Gastroesophageal sphincter (tissue), 4 donors: ENCODE measurements at regions not wholly inside any gene's neighbourhood (a gene's known extent, or its start where the extent isn't known, plus 50 kb on each side); places are given as distances from the start of the nearest gene placed in this dataset.

ENCODE experiments used
- ATAC-seq: fragments of 150-250 bp; one replicate; pipeline ENCODE4 v1.9.1; 2016; ENCODE audit warnings: mild to moderate bottlenecking, moderate library complexity
- H3K27ac ChIP-seq, 4 donors: fragments of 200-600 bp; sonication (generic) in 3 of 4; 1 replicate in 3 of 4; 2 replicates in 1 of 4; pipeline ENCODE4 v1.5.1; 2016 to 2019
- H3K27me3 ChIP-seq: fragments of 200-600 bp; sonication (generic); one replicate; pipeline ENCODE4 v1.5.1; 2019
- H3K36me3 ChIP-seq, 2 donors: fragments of 200-600 bp; sonication (generic); one replicate each; pipeline ENCODE4 v1.5.1; 2019; ENCODE audit warnings: control low read depth in 1 of 2
- H3K4me1 ChIP-seq, 3 donors: fragments of 200-600 bp; sonication (generic); 1 replicate in 2 of 3; 2 replicates in 1 of 3; pipeline ENCODE4 v1.5.1; 2016 to 2019; ENCODE audit warnings: control low read depth in 2 of 3
- H3K4me3 ChIP-seq, 2 donors: fragments of 200-600 bp; sonication (generic); one replicate each; pipeline ENCODE4 v1.5.1; 2019; ENCODE audit warnings: mild to moderate bottlenecking in 1 of 2, moderate library complexity in 1 of 2
- H3K9me3 ChIP-seq, 3 donors: fragments of 200-600 bp; sonication (generic); one replicate each; pipeline ENCODE4 v1.5.1; 2017 to 2019; ENCODE audit warnings: control low read depth in 2 of 3
- CTCF ChIP-seq, 4 experiments: fragments of 200-600 bp in 2 of 4; fragments of 450-650 bp in 2 of 4; sonication (generic) in 1 of 4; IDR thresholded peaks; one replicate each; pipeline ENCODE4 v1.5.1; 2017 to 2019; ENCODE audit warnings: antibody characterized with exemption in 4 of 4, mild to moderate bottlenecking in 2 of 4, moderate library complexity in 2 of 4
- EP300 ChIP-seq: sonication (generic); formaldehyde crosslinking; IDR thresholded peaks from one replicate; pipeline ENCODE4 v1.6.1; 2017; ENCODE audit warnings: antibody characterized with exemption, mild to moderate bottlenecking
- POLR2A ChIP-seq, 2 donors: fragments of 450-650 bp; IDR thresholded peaks; one replicate each; pipeline ENCODE4 v1.6.1; 2017; ENCODE audit warnings: antibody characterized with exemption in 2 of 2, mild to moderate bottlenecking in 2 of 2, moderate library complexity in 1 of 2
- POLR2AphosphoS5 ChIP-seq: sonication (generic); formaldehyde crosslinking; IDR thresholded peaks from one replicate; pipeline ENCODE4 v1.6.1; 2017; ENCODE audit warnings: antibody characterized with exemption
- whole genome bisulfite sequencing, 2 donors: methylation state at CpG; one replicate each; pipeline ENCODE4 v1.1.5; 2018; ENCODE audit warnings: low coverage in 1 of 2; 5-methylcytosine and 5-hydroxymethylcytosine counted together

DNA sequence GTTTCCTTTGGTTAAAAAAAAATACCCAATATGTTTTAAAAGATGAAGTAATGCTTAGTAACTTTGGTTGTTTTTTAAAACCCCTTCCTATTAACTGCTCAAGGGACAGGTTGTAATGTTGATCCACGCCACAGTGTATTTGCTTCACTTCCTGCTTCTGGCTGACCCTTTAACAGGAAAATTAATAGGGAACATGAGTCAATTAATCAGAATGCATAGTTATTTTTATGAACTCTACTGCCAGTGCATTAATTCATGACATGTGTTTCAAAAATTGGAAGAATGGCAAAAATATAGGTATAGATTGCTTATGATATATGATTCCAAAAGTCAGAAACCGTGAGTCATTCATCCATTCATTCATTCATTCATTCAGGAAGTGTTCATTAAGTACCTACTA, 204.8 kb downstream of the SETD4 start:
- TF ChIP-seq CTCF (IDR thresholded peaks at IDR 0.05) (no peak), POLR2A (IDR thresholded peaks at IDR 0.05) (no peak), EP300 (no peak), POLR2AphosphoS5 (no peak)

DNA sequence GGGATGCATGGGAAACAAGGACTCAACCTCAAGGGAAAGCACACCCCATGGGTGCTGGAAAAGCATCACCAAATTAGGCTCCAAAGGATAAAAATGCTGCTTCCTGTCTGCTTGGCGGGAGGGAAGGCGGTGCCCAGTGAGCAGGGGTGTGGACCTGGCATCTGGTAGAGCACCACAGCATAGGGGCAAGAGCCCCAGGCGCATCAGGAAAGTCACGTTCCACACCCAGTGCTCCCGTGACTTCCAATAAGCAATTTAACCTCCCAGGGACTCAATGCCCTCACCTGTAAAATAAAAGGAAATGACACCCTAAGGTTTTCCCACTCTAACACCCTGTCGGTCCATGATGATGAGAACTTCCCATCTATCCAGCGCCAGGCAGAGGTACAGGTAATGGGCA, 206.0 kb downstream of the SETD4 start:
- 100% methylated on average over 2 of the region's 7 CpGs; no CpG with 5 or more reads in 1 of the 2 donors for WGBS, 2 donors
- ATAC-seq = no peak
- peaks cover 0 to 22% (median 0%) of the 10 kb centered on the region in 3 donors for H3K4me1 ChIP-seq

More for the DNA sequence above, 204.8 kb downstream of the SETD4 start:
- Histone ChIP-seq H3K9me3 (no peaks in the 10 kb centered on the region), H3K27ac (no peak overlapping the region), H3K27me3 (peaks cover 31% of the 10 kb centered on the region), H3K4me3 (no peak overlapping the region), H3K36me3 (no peaks in the 10 kb centered on the region), H3K4me1 (peaks cover 0 to 21% (median 0%) of the 10 kb centered on the region in 3 donors)
- WGBS, 2 donors = 54 to 57% methylated on average over 1 to 2 of the region's 2 CpGs
- ATAC-seq = no peak

DNA sequence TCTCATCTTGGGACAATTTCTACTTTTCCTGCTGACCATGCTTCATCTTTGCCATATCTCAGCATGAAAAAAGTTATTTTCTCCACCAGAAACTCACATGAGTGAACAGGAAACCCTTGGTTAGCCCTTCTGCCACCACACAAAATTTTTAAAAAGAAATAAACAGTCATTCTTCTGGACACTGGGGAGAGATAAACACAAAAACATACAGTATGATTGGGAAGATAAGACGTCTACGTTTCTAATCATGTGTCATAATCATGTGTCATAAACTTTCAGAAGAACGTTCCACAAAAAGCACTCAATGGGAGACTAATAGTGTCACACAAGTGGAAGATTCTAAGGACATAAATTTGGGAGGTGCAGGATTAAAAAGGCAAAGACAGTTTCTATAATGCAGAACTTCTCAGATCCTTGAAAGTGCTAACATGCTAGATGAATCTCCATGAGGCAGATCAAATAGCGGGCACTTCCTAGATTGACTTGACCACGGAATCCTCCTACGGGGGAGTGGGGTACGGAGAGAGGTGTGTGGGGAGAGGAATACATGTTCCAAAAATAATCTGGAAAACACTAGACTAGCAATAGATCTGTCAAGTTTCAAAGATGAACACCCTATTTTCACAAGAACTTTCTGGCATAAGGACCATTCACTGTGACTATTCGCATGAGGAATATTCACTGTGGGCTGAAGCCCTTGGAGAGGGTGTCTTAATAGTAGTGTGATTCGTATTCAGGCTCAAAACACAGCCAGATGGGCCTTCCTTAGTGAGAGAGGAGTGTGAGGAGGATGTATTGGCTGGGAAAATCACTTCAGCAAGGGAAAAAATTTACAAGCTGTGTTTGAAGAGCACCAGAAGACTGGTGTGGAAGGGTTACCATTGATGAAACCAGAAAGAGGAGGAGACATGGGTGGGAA, 206.7 kb downstream of the SETD4 start:
- H3K36me3 ChIP-seq = no peaks in the 10 kb centered on the region
- H3K9me3 ChIP-seq = no peaks in the 10 kb centered on the region
- no peak for TF ChIP-seq EP300
- TF ChIP-seq POLR2AphosphoS5 = no peak
- no peak for TF ChIP-seq POLR2A (IDR thresholded peaks at IDR 0.05)
- TF ChIP-seq CTCF (IDR thresholded peaks at IDR 0.05) = no peak
- ATAC-seq = no peak
- peaks cover 0 to 20% (median 0%) of the 10 kb centered on the region in 3 donors for H3K4me1 ChIP-seq
- H3K4me3 ChIP-seq = no peak overlapping the region
- H3K27me3 ChIP-seq = peaks cover 27% of the 10 kb centered on the region
- H3K27ac ChIP-seq = no peak overlapping the region
- 68% methylated on average over 9 of the region's 9 CpGs for WGBS, 2 donors

More for the DNA sequence above, 206.0 kb downstream of the SETD4 start:
- TF ChIP-seq EP300 (no peak), POLR2A (IDR thresholded peaks at IDR 0.05) (no peak), POLR2AphosphoS5 (no peak), CTCF (IDR thresholded peaks at IDR 0.05) (no peak)
- no peak overlapping the region for H3K27ac ChIP-seq
- H3K4me3 ChIP-seq = no peak overlapping the region
- no peaks in the 10 kb centered on the region for H3K9me3 ChIP-seq
- H3K27me3 ChIP-seq = peaks cover 27% of the 10 kb centered on the region
- no peaks in the 10 kb centered on the region for H3K36me3 ChIP-seq

- H3K27ac ChIP-seq = no peak overlapping the region
- no peak for ATAC-seq
- no peaks in the 10 kb centered on the region for H3K36me3 ChIP-seq
- H3K4me3 ChIP-seq = no peak overlapping the region
- no peaks in the 10 kb centered on the region for H3K9me3 ChIP-seq
- no peak for TF ChIP-seq EP300
- TF ChIP-seq POLR2A (IDR thresholded peaks at IDR 0.05) = no peak
- H3K27me3 ChIP-seq = peaks cover 28% of the 10 kb centered on the region
- H3K4me1 ChIP-seq = peaks cover 0 to 13% (median 0%) of the 10 kb centered on the region in 3 donors
- 35 to 80% methylated on average over 2 of the region's 2 CpGs for WGBS, 2 donors
Measured at GRCh38 chr21:35852820-35853219, 207.5 kb downstream of the SETD4 start.

DNA sequence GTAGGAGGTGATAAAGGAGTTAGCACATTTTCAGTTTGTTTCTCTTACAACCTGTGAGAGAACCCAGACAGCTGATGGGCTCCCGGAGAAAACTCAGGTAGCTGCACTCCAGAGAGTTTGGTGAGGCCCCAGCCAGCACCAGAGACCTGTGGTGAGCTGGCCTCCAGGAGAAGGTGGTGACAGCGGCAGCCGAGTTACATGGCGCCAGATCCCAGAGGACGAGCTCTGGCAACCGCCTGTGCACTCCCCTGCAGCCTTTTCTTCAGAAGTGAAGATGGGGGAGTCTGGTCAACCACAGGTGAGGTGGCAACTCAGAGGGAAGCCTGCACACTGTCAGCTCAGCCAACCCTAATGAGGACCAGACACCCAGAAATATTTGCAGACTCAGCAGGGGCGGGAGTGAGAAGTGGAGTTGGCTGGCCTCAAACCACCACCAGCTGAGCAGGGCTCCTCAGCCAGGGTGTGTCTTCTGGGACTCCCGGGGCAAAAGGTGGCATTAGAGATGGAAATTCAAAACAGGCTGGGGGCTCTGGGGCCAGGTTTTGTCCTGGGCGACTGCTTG, 209.7 kb downstream of the SETD4 start:
- Histone ChIP-seq H3K9me3 (no peaks in the 10 kb centered on the region), H3K4me1 (peaks cover 0 to 12% (median 0%) of the 10 kb centered on the region in 3 donors), H3K27me3 (peaks cover 34% of the 10 kb centered on the region), H3K4me3 (no peak overlapping the region), H3K36me3 (no peaks in the 10 kb centered on the region), H3K27ac (peak overlapping the region in 2 of 4 donors; percentile 9 to 46)
- ATAC-seq = no peak
- 43% methylated on average over 5 of the region's 9 CpGs; no CpG with 5 or more reads in 1 of the 2 donors for WGBS, 2 donors
- TF ChIP-seq EP300 (no peak), POLR2A (IDR thresholded peaks at IDR 0.05) (no peak), POLR2AphosphoS5 (no peak), CTCF (IDR thresholded peaks at IDR 0.05) (no peak)
